HG03442 (cell line): ENCODE measurements at regions not wholly inside any gene's neighbourhood (a gene's known extent, or its start where the extent isn't known, plus 50 kb on each side); places are given as distances from the start of the nearest gene placed in this dataset.

Experiments
- ATAC-seq: cut with Tn5 transposase; IDR thresholded peaks from one replicate; pipeline ENCODE4 v1.9.1; 2021; ENCODE audit warnings: mild to moderate bottlenecking, moderate library complexity; ENCODE audit not compliant: unreplicated experiment

DNA sequence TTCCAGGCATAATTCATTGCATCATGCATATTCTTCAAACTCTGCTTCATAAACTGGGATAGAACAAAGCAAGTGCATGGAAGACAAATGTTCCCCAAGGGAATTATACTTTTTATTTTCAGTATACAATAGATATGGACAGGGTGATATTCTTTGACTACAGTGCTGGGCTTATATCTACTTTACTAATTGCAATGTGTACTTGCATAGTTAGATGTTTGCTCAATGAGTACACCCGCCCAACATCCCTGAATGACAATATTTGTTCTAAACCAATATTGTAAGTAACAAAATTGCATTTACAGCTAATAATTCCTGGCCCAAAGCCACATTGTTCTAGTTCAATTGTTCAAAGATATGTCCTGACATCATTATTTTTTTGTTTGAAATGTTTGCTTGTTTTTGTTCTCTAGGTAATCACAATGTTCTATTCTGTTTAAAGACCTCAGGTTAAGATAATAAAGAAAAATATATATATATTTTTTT lies 171.4 kb downstream of the PTN start:
- no peak for ATAC-seq

- no peak for ATAC-seq
Observed at GRCh38 chr7:137169282-137169698, 174.2 kb downstream of the PTN start.

GRCh38 chr7:137167609-137168008 lies 175.9 kb downstream of the PTN start:
- ATAC-seq: no peak

GRCh38 chr7:137166363-137166762 lies 177.2 kb downstream of the PTN start:
- no peak for ATAC-seq

DNA sequence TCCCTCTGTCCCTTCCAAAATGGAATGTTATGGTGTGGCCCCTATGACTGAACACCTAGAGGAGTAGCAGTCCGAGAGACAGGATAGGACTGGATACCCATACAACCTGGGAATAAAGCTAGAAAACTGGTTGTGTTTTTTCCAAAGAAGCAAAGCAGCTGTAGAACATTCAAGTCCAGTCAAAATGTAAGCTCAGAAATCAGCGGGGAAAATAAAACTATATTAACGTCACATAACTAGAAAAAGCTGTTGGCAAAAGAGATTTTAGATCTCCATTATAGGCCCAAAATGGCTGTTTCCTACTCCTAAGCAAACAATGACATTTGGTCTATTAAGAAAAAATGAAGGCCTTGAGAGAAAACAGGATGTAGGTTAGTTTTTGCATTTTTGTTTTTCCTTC lies 177.7 kb downstream of the PTN start:
- ATAC-seq: no peak

DNA sequence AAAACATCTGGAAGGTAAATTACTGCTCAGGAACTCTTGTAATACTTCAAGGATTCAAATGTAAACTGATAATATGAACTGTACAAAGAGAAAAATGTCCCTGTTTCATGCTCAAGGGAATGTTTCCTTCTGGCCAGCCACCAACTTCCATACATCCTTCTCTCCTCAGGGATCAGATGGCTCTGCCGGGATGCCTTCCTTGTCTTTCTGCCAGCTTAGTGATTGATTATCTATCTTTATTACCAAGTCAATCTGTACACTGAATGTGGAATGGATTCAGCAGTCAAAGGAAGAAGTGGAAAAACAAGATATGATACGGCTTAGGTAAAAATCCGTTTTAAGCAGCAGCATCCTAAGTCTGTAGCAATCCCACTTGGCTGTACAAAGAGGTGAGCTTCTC lies 178.3 kb downstream of the PTN start:
- no peak for ATAC-seq

DNA sequence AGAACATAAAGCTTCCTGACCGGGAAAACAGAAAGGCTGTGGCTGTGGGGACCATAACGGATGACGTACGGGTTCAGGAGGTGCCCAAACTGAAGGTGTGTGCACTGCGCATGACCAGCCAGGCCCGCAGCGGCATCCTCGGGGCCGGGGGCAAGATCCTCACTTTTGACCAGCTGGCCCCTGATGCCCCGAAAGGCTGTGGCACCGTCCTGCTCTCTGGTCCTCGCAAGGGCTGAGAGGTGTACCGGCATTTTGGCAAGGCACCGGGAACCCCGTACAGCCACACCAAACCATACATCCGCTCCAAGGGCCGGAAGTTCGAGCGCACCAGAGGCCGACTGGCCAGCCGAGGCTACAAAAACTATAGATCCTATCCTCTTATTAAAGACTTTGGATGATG lies 179.3 kb downstream of the PTN start:
- ATAC-seq: no peak

DNA sequence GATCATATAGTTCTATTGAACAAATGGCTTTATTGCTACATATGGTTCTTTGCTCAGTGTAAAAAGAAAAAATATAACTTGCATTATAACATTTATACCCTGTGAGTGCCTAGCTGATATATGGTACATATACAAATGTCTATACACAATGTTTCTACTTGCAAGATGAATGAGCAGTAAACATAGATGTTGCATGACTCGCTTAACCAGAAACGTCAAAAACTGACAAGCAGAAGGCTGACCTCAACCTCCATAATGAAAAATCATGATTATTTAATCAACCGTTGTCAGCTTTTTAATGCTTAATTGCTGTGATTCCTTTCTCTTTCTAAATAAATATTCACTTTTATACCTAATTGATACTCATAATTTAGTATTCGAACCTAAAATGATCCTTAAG lies 183.3 kb downstream of the PTN start:
- no peak for ATAC-seq

DNA sequence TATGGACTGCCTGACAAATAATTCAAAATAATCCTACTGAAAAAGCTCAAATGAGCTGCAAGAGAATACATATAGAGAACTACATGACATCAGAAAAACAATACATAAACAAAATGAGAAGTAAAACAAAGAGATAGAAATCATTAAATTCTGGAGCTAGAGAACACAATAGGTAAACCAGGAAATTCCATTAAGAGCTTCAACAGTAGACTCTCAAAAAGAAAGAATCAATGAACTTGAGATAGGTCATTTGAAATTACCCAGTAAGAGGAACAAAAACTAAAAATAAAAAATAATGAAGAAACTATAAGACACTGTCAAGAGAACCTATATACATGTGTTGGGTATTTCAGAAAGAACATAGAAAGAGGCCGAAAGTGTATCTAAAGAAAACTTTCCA lies 186.3 kb downstream of the PTN start:
- ATAC-seq: no peak

- no peak for ATAC-seq
Observed at GRCh38 chr7:137151690-137152052, 191.9 kb downstream of the PTN start.

DNA sequence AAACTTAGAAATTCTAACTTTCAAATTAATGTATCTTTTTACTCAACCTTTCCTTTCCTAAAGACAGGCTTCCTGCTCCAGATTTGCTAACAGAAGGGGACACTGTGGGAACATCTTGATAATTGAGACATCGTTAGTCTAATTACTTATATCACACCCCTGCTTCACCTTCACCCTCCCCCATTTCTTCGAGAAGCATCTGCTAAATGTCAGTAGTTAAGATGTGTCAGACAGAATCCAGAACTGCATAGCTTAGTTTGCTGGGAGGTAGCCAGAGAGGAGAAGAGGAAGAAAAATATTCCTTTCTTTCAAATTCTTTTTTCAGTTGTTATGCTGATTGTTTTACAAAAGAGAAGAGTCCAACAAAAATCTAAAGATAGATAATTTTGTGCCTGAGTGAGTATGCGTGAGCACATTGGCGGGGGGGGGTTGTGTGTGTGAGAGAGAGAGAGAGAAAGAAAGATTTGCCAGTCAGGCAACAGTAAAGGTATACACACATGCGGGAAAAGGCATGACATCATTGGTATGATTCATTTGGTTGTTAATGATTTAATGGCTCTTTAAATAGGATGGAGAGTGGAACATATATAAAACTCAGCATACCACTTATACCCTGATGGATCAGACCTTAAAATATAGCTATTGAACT lies 192.4 kb downstream of the PTN start:
- no peak for ATAC-seq

DNA sequence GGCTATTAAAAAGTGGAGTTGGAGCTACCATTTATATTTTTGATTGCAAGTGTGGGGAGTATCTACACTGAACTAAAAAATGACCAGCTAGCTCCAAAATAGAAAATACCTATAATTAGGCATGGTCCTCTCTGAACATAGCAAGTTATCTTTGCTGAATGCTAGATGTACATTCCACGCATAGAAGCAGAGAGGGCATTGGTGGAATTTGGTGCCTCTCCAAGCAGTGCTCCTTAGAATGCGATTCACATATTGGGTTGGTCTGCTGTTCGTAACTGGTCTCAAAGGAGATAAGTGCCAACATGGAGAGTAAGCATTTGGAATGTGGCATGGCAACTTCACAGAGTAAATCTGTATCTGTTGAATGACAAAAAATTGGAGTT lies 196.2 kb downstream of the PTN start:
- ATAC-seq: no peak

GRCh38 chr7:137146552-137147337 lies 196.8 kb downstream of the PTN start:
- ATAC-seq: no peak

DNA sequence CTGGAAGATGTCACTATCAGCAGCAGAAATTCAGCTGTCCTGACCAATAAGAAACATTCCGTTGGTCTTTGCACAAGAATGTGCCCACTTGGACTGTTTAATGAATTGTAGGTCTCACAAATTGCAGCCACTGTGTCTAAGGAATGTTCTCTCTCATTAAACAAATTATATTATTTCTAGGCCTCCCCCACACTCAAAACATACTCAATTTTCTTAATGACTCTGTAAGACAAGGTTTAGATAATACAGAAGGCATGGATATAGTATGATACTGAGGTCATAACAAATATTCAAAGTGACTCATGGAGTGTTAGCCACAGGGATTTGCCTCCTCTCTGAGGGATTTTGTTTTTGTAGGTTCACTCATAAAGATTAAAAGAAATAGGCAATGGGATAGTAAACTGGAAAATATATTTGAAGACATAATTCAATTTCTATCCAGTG lies 197.5 kb downstream of the PTN start:
- ATAC-seq: no peak

DNA sequence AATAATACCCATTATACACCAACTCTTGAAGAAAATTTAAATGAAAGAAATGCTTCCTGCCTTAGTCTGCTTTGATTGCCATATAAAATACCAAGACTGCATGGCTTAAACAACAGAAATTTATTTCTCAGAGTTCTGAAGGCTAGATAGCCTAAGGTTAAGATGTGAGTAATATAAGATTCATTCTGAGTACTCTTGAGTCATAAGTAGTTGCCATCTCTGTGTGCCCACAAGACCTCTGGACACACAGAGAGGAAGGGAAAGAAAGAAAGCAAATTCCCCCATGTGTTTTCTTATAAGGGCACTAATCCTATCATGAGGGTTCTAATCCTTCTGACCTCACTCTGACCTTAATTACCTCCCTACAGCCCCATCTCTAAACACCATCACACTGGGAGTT lies 201.2 kb downstream of the PTN start:
- ATAC-seq: no peak

DNA sequence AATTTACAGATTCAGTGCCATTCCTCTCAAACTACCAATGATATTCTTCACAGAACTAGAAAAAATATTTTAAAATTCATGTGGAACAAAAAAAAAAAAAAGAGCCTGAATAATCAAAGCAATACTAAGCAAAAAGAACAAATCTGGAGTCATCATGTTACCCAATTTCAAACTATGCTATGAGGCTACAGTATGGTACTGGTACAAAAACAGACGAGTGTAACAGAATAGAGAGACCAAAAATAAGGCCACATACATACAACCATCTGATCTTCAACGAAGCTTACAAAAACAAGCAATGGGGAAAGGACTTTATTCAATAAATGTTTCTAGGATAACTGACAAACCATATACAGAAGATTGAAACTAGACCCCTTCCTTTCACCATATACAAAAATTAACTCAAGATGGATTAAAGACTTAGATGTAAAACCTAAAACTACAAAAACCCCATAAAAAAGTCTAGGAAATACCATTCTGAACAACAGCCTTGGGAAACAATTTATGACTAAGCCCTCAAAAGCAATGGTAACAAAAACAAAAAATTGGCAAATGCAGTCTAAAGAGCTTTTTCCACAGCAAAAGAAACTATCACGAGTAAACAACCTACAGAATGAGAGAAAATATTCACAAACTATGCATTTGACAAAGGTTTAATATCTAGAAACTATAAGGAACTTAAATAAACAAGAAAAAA lies 207.7 kb downstream of the PTN start:
- ATAC-seq: no peak

DNA sequence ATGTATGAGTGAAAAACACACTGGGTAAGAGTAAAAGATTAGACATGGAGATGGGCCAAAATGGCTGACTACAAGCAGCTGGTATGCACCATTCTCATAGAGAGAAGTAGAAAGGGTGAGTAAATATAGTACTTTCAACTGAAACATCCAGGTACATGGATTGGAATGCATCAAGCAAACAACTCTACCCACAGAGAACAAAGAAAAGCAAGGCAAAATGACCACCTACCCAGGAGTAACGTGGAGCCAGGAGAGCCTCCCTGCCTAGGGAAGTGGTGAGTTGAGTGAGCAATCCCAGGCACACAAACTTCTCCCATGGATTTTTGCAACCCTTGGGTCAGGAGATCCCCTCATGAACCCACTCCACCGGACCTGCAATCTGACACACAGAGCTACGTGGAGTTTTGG lies 212.8 kb downstream of the PTN start:
- no peak for ATAC-seq

DNA sequence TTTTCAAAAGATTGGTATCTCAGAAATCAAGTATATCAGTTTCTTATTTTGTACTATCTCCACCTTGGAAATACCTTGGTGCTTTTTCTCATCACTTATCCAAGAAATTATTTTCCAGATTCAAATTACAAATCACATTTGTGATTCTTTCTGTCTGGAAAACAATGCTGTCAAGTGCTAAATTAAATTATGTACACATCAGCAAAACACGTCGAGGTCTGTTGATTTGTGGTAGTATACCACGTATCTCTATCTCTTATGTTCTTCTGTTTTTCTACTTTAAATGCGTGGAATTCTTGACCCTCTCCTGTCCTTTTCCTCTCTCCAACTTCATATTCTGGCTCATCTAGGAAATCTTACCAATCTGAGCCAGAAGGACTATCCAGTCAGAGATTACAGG lies 214.5 kb downstream of the PTN start:
- ATAC-seq: no peak

- ATAC-seq: no peak
Observed at GRCh38 chr7:137127806-137128205, 215.7 kb downstream of the PTN start.

- ATAC-seq: no peak
Observed at GRCh38 chr7:137127058-137127457, 216.5 kb downstream of the PTN start.

DNA sequence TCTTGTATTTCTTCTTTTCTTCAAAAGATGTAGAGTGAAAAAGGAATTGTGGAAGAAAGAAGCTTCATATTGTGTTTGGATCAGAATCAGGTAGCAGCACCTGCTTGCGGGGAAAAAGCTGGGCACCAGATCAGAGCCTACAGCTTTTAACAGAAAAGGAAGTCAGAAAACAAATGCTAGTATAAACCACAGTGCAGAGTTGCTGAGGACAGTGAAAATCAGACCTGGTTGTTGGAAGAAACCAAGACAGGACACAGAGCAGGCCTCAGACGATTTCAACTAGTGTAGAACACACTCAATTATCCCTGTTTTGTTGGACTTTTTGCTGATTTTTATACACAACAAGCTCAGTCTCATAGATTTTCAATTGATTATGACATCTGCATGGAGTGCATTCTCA lies 221.4 kb downstream of the PTN start:
- no peak for ATAC-seq

- peak; percentile 74 for ATAC-seq
Observed at GRCh38 chr7:137120690-137121089, 222.8 kb downstream of the PTN start.
